ENCODE measurements at regions not wholly inside any gene's neighbourhood (a gene's known extent, or its start where the extent isn't known, plus 50 kb on each side); places are given as distances from the start of the nearest gene placed in this dataset.

- DNase-seq = no peak
These were observed 60.3 kb downstream of the SEC61B start for GRCh38 chr9:99282406-99282805.

- DNase-seq = no peak
These were observed 63.9 kb downstream of the SEC61B start for GRCh38 chr9:99285965-99286364.

- no peak for DNase-seq
These were observed 64.5 kb downstream of the SEC61B start for GRCh38 chr9:99286536-99286935.

- no peak for DNase-seq
These were observed 65.6 kb downstream of the SEC61B start for GRCh38 chr9:99287641-99288040.

- DNase-seq = no peak
These were observed 66.7 kb downstream of the SEC61B start for GRCh38 chr9:99288830-99289229.

- no peak for DNase-seq
These were observed 72.9 kb downstream of the SEC61B start for GRCh38 chr9:99294850-99295461.

- DNase-seq = peak; percentile 4
These were observed 74.3 kb downstream of the SEC61B start for GRCh38 chr9:99296291-99296951.

- no peak for DNase-seq
These were observed 76.5 kb downstream of the SEC61B start for GRCh38 chr9:99298614-99299013.

GRCh38 chr9:99299211-99300102, 77.4 kb downstream of the SEC61B start:
- no peak for DNase-seq

- DNase-seq = no peak
These were observed 78.0 kb downstream of the SEC61B start for GRCh38 chr9:99300103-99300439.

GRCh38 chr9:99300603-99301002, 78.5 kb downstream of the SEC61B start:
- DNase-seq = no peak

- DNase-seq = no peak
These were observed 81.1 kb downstream of the SEC61B start for GRCh38 chr9:99303177-99303576.

- no peak for DNase-seq
These were observed 83.0 kb downstream of the SEC61B start for GRCh38 chr9:99305124-99305523.

- no peak for DNase-seq
These were observed 84.0 kb downstream of the SEC61B start for GRCh38 chr9:99305820-99306811.

GRCh38 chr9:99307851-99308250, 85.8 kb downstream of the SEC61B start:
- no peak for DNase-seq

GRCh38 chr9:99309141-99309939, 87.3 kb downstream of the SEC61B start:
- DNase-seq = no peak

- DNase-seq = no peak
These were observed 90.7 kb downstream of the SEC61B start for GRCh38 chr9:99312736-99313135.

GRCh38 chr9:99319048-99319447, 97.0 kb downstream of the SEC61B start:
- no peak for DNase-seq

GRCh38 chr9:99322299-99322698, 100.2 kb downstream of the SEC61B start:
- DNase-seq = no peak

- no peak for DNase-seq
These were observed 104.2 kb downstream of the SEC61B start for GRCh38 chr9:99326112-99326916.

- DNase-seq = no peak
These were observed 104.8 kb downstream of the SEC61B start for GRCh38 chr9:99326917-99327189.

All from T-helper 9 cell (primary cell).